HG03520 (cell line): ENCODE measurements at regions not wholly inside any gene's neighbourhood (a gene's known extent, or its start where the extent isn't known, plus 50 kb on each side); places are given as distances from the start of the nearest gene placed in this dataset.

Experiments used
- ATAC-seq: cut with Tn5 transposase; IDR thresholded peaks from one replicate; pipeline ENCODE4 v1.9.1; 2021; ENCODE audit warnings: mild to moderate bottlenecking, moderate library complexity; ENCODE audit not compliant: unreplicated experiment

GRCh38 chr15:66941791-66942190 is 123.6 kb upstream of the SMAD3 start:
- no peak for ATAC-seq

- ATAC-seq, result no peak
Observed at GRCh38 chr15:66942649-66943390, 122.6 kb upstream of the SMAD3 start.

GRCh38 chr15:66943456-66944095 is 121.8 kb upstream of the SMAD3 start:
- no peak for ATAC-seq

- no peak for ATAC-seq
Observed at GRCh38 chr15:66944121-66944520, 121.3 kb upstream of the SMAD3 start.

- no peak for ATAC-seq
Observed at GRCh38 chr15:66945286-66945685, 120.1 kb upstream of the SMAD3 start.

- no peak for ATAC-seq
Observed at GRCh38 chr15:66945842-66946241, 119.6 kb upstream of the SMAD3 start.

- ATAC-seq, result no peak
Observed at GRCh38 chr15:66946578-66947164, 118.7 kb upstream of the SMAD3 start.

- ATAC-seq, result no peak
Observed at GRCh38 chr15:66947471-66947870, 117.9 kb upstream of the SMAD3 start.

GRCh38 chr15:66948294-66948693 is 117.1 kb upstream of the SMAD3 start:
- ATAC-seq, result no peak

GRCh38 chr15:66950114-66950513 is 115.3 kb upstream of the SMAD3 start:
- ATAC-seq, result no peak

GRCh38 chr15:66951531-66952320 is 113.7 kb upstream of the SMAD3 start:
- no peak for ATAC-seq

- no peak for ATAC-seq
Observed at GRCh38 chr15:66952756-66953522, 112.5 kb upstream of the SMAD3 start.

GRCh38 chr15:66953523-66954229 is 111.7 kb upstream of the SMAD3 start:
- no peak for ATAC-seq

- ATAC-seq, result no peak
Observed at GRCh38 chr15:66954601-66955000, 110.8 kb upstream of the SMAD3 start.

- no peak for ATAC-seq
Observed at GRCh38 chr15:66955001-66955516, 110.3 kb upstream of the SMAD3 start.

GRCh38 chr15:66955871-66956585 is 109.4 kb upstream of the SMAD3 start:
- no peak for ATAC-seq

GRCh38 chr15:66956672-66957430 is 108.6 kb upstream of the SMAD3 start:
- ATAC-seq, result no peak

GRCh38 chr15:66957431-66957720 is 108.0 kb upstream of the SMAD3 start:
- ATAC-seq, result no peak

GRCh38 chr15:66959066-66959465 is 106.3 kb upstream of the SMAD3 start:
- ATAC-seq, result no peak
